ENCODE measurements at regions not wholly inside any gene's neighbourhood (a gene's known extent, or its start where the extent isn't known, plus 50 kb on each side); places are given as distances from the start of the nearest gene placed in this dataset.

DNA sequence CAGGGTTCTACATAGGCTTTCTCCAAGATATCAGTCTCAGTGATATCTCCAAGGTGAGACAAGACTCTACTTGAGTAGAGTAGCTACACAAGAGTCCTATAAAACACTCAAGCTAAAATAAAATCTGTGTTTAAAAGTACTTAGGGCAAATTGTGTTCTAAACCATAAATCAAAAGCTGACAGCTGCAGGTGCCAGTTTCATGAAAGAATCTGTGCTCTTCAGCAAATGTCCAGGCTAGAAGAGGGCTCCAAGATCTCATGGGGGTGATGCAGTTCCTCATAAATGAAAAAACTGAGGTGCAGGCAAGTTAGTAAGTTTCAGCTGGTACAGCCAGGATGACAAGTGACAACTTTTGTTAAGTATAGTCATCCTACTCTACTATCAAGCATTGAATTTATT, 142.8 kb upstream of the TNPO1 start:
- TF ChIP-seq, protein P1, sequence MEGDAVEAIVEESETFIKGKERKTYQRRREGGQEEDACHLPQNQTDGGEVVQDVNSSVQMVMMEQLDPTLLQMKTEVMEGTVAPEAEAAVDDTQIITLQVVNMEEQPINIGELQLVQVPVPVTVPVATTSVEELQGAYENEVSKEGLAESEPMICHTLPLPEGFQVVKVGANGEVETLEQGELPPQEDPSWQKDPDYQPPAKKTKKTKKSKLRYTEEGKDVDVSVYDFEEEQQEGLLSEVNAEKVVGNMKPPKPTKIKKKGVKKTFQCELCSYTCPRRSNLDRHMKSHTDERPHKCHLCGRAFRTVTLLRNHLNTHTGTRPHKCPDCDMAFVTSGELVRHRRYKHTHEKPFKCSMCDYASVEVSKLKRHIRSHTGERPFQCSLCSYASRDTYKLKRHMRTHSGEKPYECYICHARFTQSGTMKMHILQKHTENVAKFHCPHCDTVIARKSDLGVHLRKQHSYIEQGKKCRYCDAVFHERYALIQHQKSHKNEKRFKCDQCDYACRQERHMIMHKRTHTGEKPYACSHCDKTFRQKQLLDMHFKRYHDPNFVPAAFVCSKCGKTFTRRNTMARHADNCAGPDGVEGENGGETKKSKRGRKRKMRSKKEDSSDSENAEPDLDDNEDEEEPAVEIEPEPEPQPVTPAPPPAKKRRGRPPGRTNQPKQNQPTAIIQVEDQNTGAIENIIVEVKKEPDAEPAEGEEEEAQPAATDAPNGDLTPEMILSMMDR (IDR thresholded peaks at IDR 0.05), result no peak
- TF ChIP-seq POLR2A (IDR thresholded peaks at IDR 0.05), result no peak

Measured in lower leg skin (tissue), 3 donors.